Transverse colon (tissue), 4 donors: ENCODE measurements at regions not wholly inside any gene's neighbourhood (a gene's known extent, or its start where the extent isn't known, plus 50 kb on each side); places are given as distances from the start of the nearest gene placed in this dataset.

Experiments used
- DNase-seq: peaks from one replicate; pipeline ENCODE4 v3.0.0-alpha.2; 2019
- H3K27ac ChIP-seq, 4 donors: fragments of 200-600 bp; sonication (generic); 2 replicates each; pipeline ENCODE4 v1.5.1; 2016 to 2018; ENCODE audit warnings: inconsistent platforms in 4 of 4
- H3K27me3 ChIP-seq: fragments of 200-600 bp; sonication (generic); 2 replicates; pipeline ENCODE4 v1.5.1; 2017; ENCODE audit warnings: inconsistent platforms
- H3K36me3 ChIP-seq, 4 donors: fragments of 200-600 bp; sonication (generic); 2 replicates each; pipeline ENCODE4 v1.5.1; 2017 to 2019; ENCODE audit warnings: inconsistent platforms in 4 of 4
- H3K4me1 ChIP-seq, 4 donors: fragments of 200-600 bp; sonication (generic); 2 replicates each; pipeline ENCODE4 v1.5.1; 2017 to 2020; ENCODE audit warnings: inconsistent platforms in 4 of 4
- H3K4me3 ChIP-seq, 4 donors: fragments of 200-600 bp; sonication (generic); 1 replicate in 1 of 4; 2 replicates in 3 of 4; pipeline versions ENCODE4 v1.5.1 to v1.6.1; 2017 to 2019; ENCODE audit warnings: inconsistent platforms in 4 of 4
- H3K9me3 ChIP-seq, 2 donors: fragments of 200-600 bp; sonication (generic); 2 replicates each; pipeline ENCODE4 v1.5.1; 2017 to 2019; ENCODE audit warnings: inconsistent platforms in 2 of 2
- CTCF ChIP-seq, 5 experiments: fragments of 200-600 bp in 3 of 5; fragments of 450-650 bp in 2 of 5; sonication (generic) in 3 of 5; IDR thresholded peaks; 1 replicate in 2 of 5; 2 replicates in 3 of 5; pipeline ENCODE4 v1.5.1; 2016 to 2017; ENCODE audit warnings: antibody characterized with exemption in 5 of 5, inconsistent platforms in 3 of 5, mild to moderate bottlenecking in 2 of 5, moderate library complexity in 1 of 5
- EP300 ChIP-seq: sonication (generic); formaldehyde crosslinking; IDR thresholded peaks from one replicate; pipeline ENCODE4 v1.6.1; 2017; ENCODE audit warnings: antibody characterized with exemption, low read depth
- POLR2A ChIP-seq: fragments of 450-650 bp; IDR thresholded peaks from one replicate; pipeline ENCODE4 v1.6.1; 2016; ENCODE audit warnings: antibody characterized with exemption, mild to moderate bottlenecking, moderate library complexity
- POLR2AphosphoS5 ChIP-seq, 3 donors: sonication (generic); formaldehyde crosslinking; IDR thresholded peaks; one replicate each; pipeline ENCODE4 v1.6.1; 2016; ENCODE audit warnings: antibody characterized with exemption in 3 of 3
- WGBS, 2 donors: methylation state at CpG; one replicate each; pipeline ENCODE4 v1.1.5; 2018; ENCODE audit warnings: low coverage in 1 of 2; 5-methylcytosine and 5-hydroxymethylcytosine counted together
- in situ Hi-C, 4 donors: fragments of 200-750 bp; cut with MboI; loops; one replicate each; pipeline versions ENCODE4 v1.15.0 to v1.15.1; 2017; ENCODE audit warnings: low sequenced_read_pairs in 3 of 4, low pct_ligation_motif_present in 1 of 4, low pct_unique_long_range_greater_than_20kb in 1 of 4
- intact Hi-C: fragments of 100-400 bp; cut with DNase I; formaldehyde crosslinking; loops from one replicate; pipeline ENCODE4 v1.15.1; 2023; ENCODE audit warnings: low total_unique reads

GRCh38 chr14:98959410-98959809 lies 312.6 kb downstream of the BCL11B start:
- no peak for DNase-seq
- TF ChIP-seq CTCF (IDR thresholded peaks at IDR 0.05): no peak
- TF ChIP-seq POLR2A: no peak
- no peak for TF ChIP-seq EP300
- no peak for TF ChIP-seq POLR2AphosphoS5 (IDR thresholded peaks at IDR 0.05)
- H3K36me3 ChIP-seq: no peaks in the 10 kb centered on the region
- no peaks in the 10 kb centered on the region for H3K4me1 ChIP-seq
- no peak overlapping the region for H3K4me3 ChIP-seq
- 58 to 80% methylated on average over 1 to 6 of the region's 6 CpGs for WGBS, 2 donors
- H3K27me3 ChIP-seq: no peaks in the 10 kb centered on the region
- H3K9me3 ChIP-seq: no peaks in the 10 kb centered on the region
- intact Hi-C loops (no loop called here), in situ Hi-C loops (no loop called here)
- no peak overlapping the region for H3K27ac ChIP-seq

- DNase-seq: no peak
- TF ChIP-seq POLR2A (no peak), EP300 (no peak), CTCF (IDR thresholded peaks at IDR 0.05) (no peak), POLR2AphosphoS5 (IDR thresholded peaks at IDR 0.05) (no peak)
- no peaks in the 10 kb centered on the region for H3K27me3 ChIP-seq
- H3K4me3 ChIP-seq: no peak overlapping the region
- in situ Hi-C loops: no loop called here
- H3K36me3 ChIP-seq: no peaks in the 10 kb centered on the region
- intact Hi-C loops: no loop called here
- H3K4me1 ChIP-seq: no peaks in the 10 kb centered on the region
- H3K27ac ChIP-seq: no peak overlapping the region
- WGBS, 2 donors: 43 to 49% methylated on average over 1 to 12 of the region's 12 CpGs
- no peaks in the 10 kb centered on the region for H3K9me3 ChIP-seq
Observed at GRCh38 chr14:98959958-98960616, 311.9 kb downstream of the BCL11B start.

- intact Hi-C loops: no loop called here
- no peak for DNase-seq
Observed at GRCh38 chr14:98960617-98961013, 311.4 kb downstream of the BCL11B start.

GRCh38 chr14:98961191-98961590 lies 310.8 kb downstream of the BCL11B start:
- intact Hi-C loops (no loop called here), in situ Hi-C loops (no loop called here)

More at GRCh38 chr14:98960617-98961013, 311.4 kb downstream of the BCL11B start:
- Histone ChIP-seq H3K4me1 (no peaks in the 10 kb centered on the region), H3K27ac (no peak overlapping the region), H3K36me3 (no peaks in the 10 kb centered on the region), H3K27me3 (no peaks in the 10 kb centered on the region), H3K4me3 (no peak overlapping the region), H3K9me3 (no peaks in the 10 kb centered on the region)
- TF ChIP-seq POLR2A (no peak), CTCF (IDR thresholded peaks at IDR 0.05) (no peak), EP300 (no peak), POLR2AphosphoS5 (IDR thresholded peaks at IDR 0.05) (no peak)
- in situ Hi-C loops: no loop called here
- 48 to 56% methylated on average over 3 to 7 of the region's 7 CpGs for WGBS, 2 donors

More at GRCh38 chr14:98961191-98961590, 310.8 kb downstream of the BCL11B start:
- no peaks in the 10 kb centered on the region for H3K9me3 ChIP-seq
- 90% methylated on average over 4 of the region's 4 CpGs; no CpG with 5 or more reads in 1 of the 2 donors for WGBS, 2 donors
- DNase-seq: no peak
- no peak for TF ChIP-seq POLR2AphosphoS5 (IDR thresholded peaks at IDR 0.05)
- no peak for TF ChIP-seq POLR2A
- no peak for TF ChIP-seq EP300
- no peak for TF ChIP-seq CTCF (IDR thresholded peaks at IDR 0.05)
- H3K27me3 ChIP-seq: no peaks in the 10 kb centered on the region
- H3K27ac ChIP-seq: no peak overlapping the region
- no peaks in the 10 kb centered on the region for H3K36me3 ChIP-seq
- no peaks in the 10 kb centered on the region for H3K4me1 ChIP-seq
- no peak overlapping the region for H3K4me3 ChIP-seq
